H7 (cell line): ENCODE measurements at regions not wholly inside any gene's neighbourhood (a gene's known extent, or its start where the extent isn't known, plus 50 kb on each side); places are given as distances from the start of the nearest gene placed in this dataset.
A peak's percentile ranks its signal among the peaks of the same experiment; 100 is the strongest.

Source experiments
- DNase-seq: peaks from one replicate; pipeline ENCODE4 v3.0.0; 2012
- H3K27me3 ChIP-seq: 2 replicates; pipeline ENCODE4 v1.6.0; 2011; ENCODE audit warnings: mild to moderate bottlenecking, low read length; ENCODE audit not compliant: control insufficient read depth, insufficient read depth
- H3K36me3 ChIP-seq: replicated peaks from 2 replicates; pipeline ENCODE4 v1.5.1; 2011; ENCODE audit warnings: low read length; ENCODE audit not compliant: control insufficient read depth, insufficient read depth
- H3K4me3 ChIP-seq: 2 replicates; pipeline ENCODE4 v1.5.1; 2011; ENCODE audit warnings: low read depth, mild to moderate bottlenecking, control low read depth, low read length, moderate library complexity; ENCODE audit not compliant: insufficient read depth

GRCh38 chr4:57418133-57418532, 307.9 kb upstream of the IGFBP7 start:
- H3K27me3 ChIP-seq = no peaks in the 10 kb centered on the region
- DNase-seq = no peak
- H3K4me3 ChIP-seq = no peak overlapping the region
- no peaks in the 10 kb centered on the region for H3K36me3 ChIP-seq

DNA sequence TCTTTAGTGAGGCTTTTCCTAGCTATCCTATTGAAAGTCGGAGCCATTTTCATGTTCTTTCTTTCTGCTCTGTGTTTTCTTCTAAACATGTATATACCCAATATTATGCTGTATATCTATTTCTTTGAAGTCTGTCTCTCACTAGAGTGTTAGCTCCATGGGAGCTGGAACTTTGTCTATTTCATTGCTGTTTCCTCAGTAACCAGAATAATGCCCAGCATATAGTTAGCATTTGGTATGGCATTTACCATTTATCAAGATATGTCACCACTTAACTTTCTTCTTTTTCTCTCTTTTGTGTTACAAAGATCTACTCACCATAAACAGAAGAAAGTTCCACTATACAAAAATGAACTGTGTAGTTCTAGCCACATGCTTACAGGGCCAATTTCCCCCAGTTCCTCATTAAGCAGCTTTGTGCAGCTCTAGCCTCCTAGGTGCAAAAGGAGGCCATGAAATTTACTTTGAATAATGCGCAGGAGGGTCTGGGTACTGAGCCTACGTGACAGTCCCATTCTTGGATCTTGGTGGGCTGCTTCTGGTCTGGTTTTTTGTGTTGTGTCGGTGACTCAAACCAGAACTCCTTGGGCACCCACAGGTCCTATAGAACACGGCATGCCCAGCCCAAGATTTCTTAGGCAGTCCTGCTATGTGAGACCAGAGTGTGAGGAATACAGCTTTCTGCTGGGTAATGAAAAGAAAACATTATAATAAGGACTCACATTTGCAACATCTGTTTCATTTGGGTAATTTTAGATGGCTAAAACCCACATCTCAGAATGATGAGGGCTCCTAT, 302.3 kb upstream of the IGFBP7 start:
- Histone ChIP-seq H3K4me3 (no peak overlapping the region), H3K27me3 (no peaks in the 10 kb centered on the region), H3K36me3 (no peaks in the 10 kb centered on the region)
- no peak for DNase-seq

- DNase-seq = no peak
- H3K27me3 ChIP-seq = no peaks in the 10 kb centered on the region
- H3K4me3 ChIP-seq = no peak overlapping the region
- H3K36me3 ChIP-seq = no peaks in the 10 kb centered on the region
Observed at GRCh38 chr4:57410331-57411052, 300.3 kb upstream of the IGFBP7 start.

DNA sequence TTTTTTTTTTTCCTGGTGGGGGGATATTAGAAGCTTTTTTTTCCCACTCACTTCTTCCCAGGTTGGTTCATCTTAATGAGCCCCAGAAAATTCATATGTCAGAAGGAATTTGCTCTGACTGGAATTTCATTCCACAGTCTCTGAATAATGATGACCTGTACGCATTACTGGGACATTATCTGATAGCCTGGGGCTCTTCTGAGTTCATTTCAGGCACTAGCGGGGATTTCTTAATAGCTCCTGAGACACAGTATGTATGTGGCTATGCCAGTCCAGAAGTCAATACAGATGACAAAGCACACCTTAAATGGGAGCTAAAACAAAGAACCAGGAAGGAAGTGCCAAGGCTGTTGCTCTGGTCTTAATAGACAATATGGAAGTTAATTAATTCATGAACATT, 295.2 kb upstream of the IGFBP7 start:
- H3K4me3 ChIP-seq = no peak overlapping the region
- H3K27me3 ChIP-seq = no peaks in the 10 kb centered on the region
- no peak for DNase-seq
- H3K36me3 ChIP-seq = no peaks in the 10 kb centered on the region

DNA sequence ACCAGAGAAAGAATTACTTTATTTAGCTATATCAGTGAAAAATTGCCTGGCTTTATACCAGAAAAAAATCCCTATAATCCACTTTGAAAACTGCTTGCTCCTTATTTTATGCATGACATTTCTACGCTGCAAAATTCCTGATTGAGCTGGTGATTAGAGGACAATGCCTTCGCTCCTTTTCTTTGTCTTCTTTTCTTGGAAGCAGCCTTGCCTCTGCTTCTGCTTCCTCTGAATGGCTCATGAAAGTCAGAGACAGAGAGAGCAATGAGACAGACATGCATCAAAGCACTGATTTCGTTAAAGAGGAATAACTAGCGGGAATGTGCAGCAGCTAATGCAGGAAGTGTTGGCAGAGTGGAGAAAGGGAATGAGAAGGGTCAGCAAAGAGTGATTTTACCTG, 294.3 kb upstream of the IGFBP7 start:
- no peaks in the 10 kb centered on the region for H3K27me3 ChIP-seq
- no peak overlapping the region for H3K4me3 ChIP-seq
- no peaks in the 10 kb centered on the region for H3K36me3 ChIP-seq
- peak; percentile 2 for DNase-seq

GRCh38 chr4:57403591-57403990, 293.4 kb upstream of the IGFBP7 start:
- no peaks in the 10 kb centered on the region for H3K36me3 ChIP-seq
- DNase-seq = no peak
- no peaks in the 10 kb centered on the region for H3K27me3 ChIP-seq
- no peak overlapping the region for H3K4me3 ChIP-seq

DNA sequence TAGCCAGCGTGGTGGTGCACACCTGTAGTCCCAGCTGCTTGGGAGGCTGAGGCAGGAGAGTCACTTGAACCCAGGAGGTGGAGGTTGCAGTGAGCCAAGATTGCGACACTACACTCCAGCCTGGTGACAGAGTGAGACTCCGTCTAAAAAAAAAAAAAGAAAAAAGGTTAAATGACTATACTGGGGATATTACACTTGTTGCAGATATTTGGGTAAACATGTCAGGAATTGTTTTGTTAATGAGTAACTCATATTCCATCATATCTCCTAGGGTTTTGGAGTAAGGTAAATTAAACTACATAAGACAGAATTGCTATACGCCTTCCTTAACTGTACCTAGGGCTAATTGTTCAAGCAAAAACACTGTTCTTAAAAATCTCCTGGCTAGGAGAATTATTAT, 291.4 kb upstream of the IGFBP7 start:
- H3K4me3 ChIP-seq = no peak overlapping the region
- no peaks in the 10 kb centered on the region for H3K36me3 ChIP-seq
- no peaks in the 10 kb centered on the region for H3K27me3 ChIP-seq
- no peak for DNase-seq

GRCh38 chr4:57378766-57379165, 268.6 kb upstream of the IGFBP7 start:
- no peaks in the 10 kb centered on the region for H3K27me3 ChIP-seq
- DNase-seq = no peak
- no peak overlapping the region for H3K4me3 ChIP-seq
- H3K36me3 ChIP-seq = no peaks in the 10 kb centered on the region

DNA sequence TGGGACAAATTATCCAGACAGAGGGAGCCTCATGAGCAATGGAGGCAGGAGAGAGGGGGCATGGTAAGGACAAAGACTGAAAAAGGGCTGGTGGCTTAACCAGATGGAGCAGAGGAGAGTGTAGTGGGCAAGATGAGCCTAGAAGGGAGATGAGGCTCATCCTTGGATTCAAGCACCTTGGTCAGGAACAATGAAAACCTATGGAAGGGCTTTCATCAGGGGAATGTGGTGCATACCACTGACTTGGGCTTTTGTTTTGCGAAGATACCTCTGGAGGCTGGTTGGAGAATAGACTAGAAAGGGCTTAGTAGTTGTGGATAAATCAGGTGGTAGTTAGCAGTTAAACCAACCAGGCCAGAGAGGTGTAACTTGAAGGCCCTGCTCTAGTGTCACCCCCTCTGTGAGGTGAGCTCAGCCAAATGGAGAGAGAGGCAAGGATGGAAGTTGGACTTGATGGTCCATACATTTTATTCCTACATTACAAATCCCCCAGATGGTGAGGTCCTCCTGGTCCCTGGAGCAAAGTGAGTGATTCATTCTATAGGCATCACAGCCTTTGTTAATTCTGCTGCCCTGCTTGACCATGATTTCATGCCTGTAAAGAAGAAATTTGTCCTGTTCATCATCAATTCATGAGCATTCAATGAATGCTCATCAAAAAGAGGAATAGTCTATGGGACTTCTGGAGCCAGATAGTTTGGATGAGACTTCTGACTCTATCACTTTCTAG, 264.8 kb upstream of the IGFBP7 start:
- no peaks in the 10 kb centered on the region for H3K36me3 ChIP-seq
- H3K4me3 ChIP-seq = no peak overlapping the region
- DNase-seq = peak; percentile 2
- H3K27me3 ChIP-seq = no peaks in the 10 kb centered on the region

- H3K27me3 ChIP-seq = no peaks in the 10 kb centered on the region
- no peak for DNase-seq
- H3K4me3 ChIP-seq = no peak overlapping the region
- no peaks in the 10 kb centered on the region for H3K36me3 ChIP-seq
Observed at GRCh38 chr4:57373991-57374390, 263.8 kb upstream of the IGFBP7 start.

GRCh38 chr4:57371671-57372070, 261.5 kb upstream of the IGFBP7 start:
- Histone ChIP-seq H3K36me3 (no peaks in the 10 kb centered on the region), H3K4me3 (no peak overlapping the region), H3K27me3 (no peaks in the 10 kb centered on the region)
- no peak for DNase-seq

- no peak overlapping the region for H3K4me3 ChIP-seq
- no peaks in the 10 kb centered on the region for H3K36me3 ChIP-seq
- DNase-seq = no peak
- no peaks in the 10 kb centered on the region for H3K27me3 ChIP-seq
Observed at GRCh38 chr4:57370691-57371090, 260.5 kb upstream of the IGFBP7 start.

- Histone ChIP-seq H3K36me3 (no peaks in the 10 kb centered on the region), H3K4me3 (no peak overlapping the region), H3K27me3 (no peaks in the 10 kb centered on the region)
- no peak for DNase-seq
Observed at GRCh38 chr4:57369446-57369845, 259.3 kb upstream of the IGFBP7 start.

DNA sequence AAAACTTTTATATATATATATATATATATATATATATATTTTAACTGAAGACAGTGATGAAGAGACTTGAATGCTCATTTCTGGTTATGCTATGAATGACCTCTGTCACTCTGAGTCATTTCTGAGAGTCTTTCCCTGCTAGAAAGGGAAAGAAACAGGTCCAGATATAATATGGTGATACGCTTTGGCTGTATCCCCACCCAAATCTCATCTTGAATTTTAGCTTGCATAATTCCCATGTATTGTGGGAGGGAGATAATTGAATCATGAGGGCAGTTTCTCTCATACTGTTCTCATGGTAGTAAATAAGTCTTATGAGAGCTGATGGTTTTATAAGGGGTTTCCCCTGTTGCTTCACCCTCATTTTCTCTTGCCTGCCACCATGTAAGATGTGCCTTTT, 254.1 kb upstream of the IGFBP7 start:
- H3K36me3 ChIP-seq = no peaks in the 10 kb centered on the region
- no peak for DNase-seq
- H3K27me3 ChIP-seq = no peaks in the 10 kb centered on the region
- H3K4me3 ChIP-seq = no peak overlapping the region

DNA sequence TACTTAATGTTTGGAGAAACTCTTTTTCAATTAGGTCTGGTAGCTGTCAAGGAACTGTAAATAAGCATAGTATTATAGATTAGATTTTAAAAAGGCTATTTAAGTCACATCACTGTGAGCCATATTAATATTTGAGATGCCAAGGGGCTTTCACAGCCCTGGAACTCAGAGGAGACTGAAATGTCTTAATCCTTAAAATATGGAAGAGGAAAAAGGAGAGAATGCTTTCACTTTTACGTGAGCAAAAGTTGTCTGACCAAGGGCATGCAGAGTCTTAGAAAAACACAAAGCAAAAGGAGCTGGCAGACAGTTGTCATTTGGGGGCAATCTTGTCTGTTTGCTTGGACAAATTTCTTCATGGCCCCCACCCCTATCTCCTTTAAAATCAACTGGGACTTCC, 253.2 kb upstream of the IGFBP7 start:
- DNase-seq = no peak
- Histone ChIP-seq H3K4me3 (no peak overlapping the region), H3K36me3 (no peaks in the 10 kb centered on the region), H3K27me3 (no peaks in the 10 kb centered on the region)
